GM18951 (cell line): ENCODE measurements at regions not wholly inside any gene's neighbourhood (a gene's known extent, or its start where the extent isn't known, plus 50 kb on each side); places are given as distances from the start of the nearest gene placed in this dataset.

Experiments used
- POLR2A ChIP-seq: IDR thresholded peaks from 4 replicates; pipeline ENCODE4 v1.6.1; 2011; ENCODE audit warnings: mild to moderate bottlenecking; ENCODE audit not compliant: insufficient read length, insufficient read depth; ENCODE audit errors: extremely low read depth
- in situ Hi-C: fragments of 300-500 bp; cut with MboI; formaldehyde crosslinking; loops from one replicate; pipeline ENCODE4 v1.12.0; 2022; ENCODE audit warnings: low sequenced_read_pairs, mixed read lengths, inconsistent platforms; ENCODE audit not compliant: unreplicated experiment

GRCh38 chr12:59839514-59839913 is 243.7 kb downstream of the SLC16A7 start:
- in situ Hi-C loops = loop anchor here (25.0 kb wide), 1 partner anchor 427 kb away; no protein-coding TSS in a partner anchor
- no peak for TF ChIP-seq POLR2A

- in situ Hi-C loops = loop anchor here (25.0 kb wide), 1 partner anchor 431 kb away; no protein-coding TSS in a partner anchor
- TF ChIP-seq POLR2A = no peak
Measured at GRCh38 chr12:59843260-59843843, 247.5 kb downstream of the SLC16A7 start.

GRCh38 chr12:59844750-59845149 is 248.9 kb downstream of the SLC16A7 start:
- no peak for TF ChIP-seq POLR2A
- in situ Hi-C loops = loop anchor here (25.0 kb wide), 1 partner anchor 432 kb away; no protein-coding TSS in a partner anchor

GRCh38 chr12:59845293-59845692 is 249.5 kb downstream of the SLC16A7 start:
- in situ Hi-C loops = loop anchor here (25.0 kb wide), 1 partner anchor 433 kb away; no protein-coding TSS in a partner anchor
- TF ChIP-seq POLR2A = no peak

GRCh38 chr12:59847127-59847526 is 251.3 kb downstream of the SLC16A7 start:
- no peak for TF ChIP-seq POLR2A
- in situ Hi-C loops = loop anchor here (25.0 kb wide), 1 partner anchor 435 kb away; no protein-coding TSS in a partner anchor

- no peak for TF ChIP-seq POLR2A
- in situ Hi-C loops = no loop called here
Measured at GRCh38 chr12:59850268-59850667, 254.4 kb downstream of the SLC16A7 start.

GRCh38 chr12:59858508-59859170 is 262.8 kb downstream of the SLC16A7 start:
- in situ Hi-C loops = no loop called here
- TF ChIP-seq POLR2A = no peak

- no peak for TF ChIP-seq POLR2A
- in situ Hi-C loops = no loop called here
Measured at GRCh38 chr12:59859171-59859510, 263.3 kb downstream of the SLC16A7 start.

- TF ChIP-seq POLR2A = no peak
- in situ Hi-C loops = no loop called here
Measured at GRCh38 chr12:59861635-59862034, 265.8 kb downstream of the SLC16A7 start.

GRCh38 chr12:59867055-59867454 is 271.2 kb downstream of the SLC16A7 start:
- no peak for TF ChIP-seq POLR2A
- in situ Hi-C loops = no loop called here

GRCh38 chr12:59867689-59868088 is 271.9 kb downstream of the SLC16A7 start:
- in situ Hi-C loops = no loop called here

GRCh38 chr12:59871779-59872178 is 275.9 kb downstream of the SLC16A7 start:
- in situ Hi-C loops = no loop called here
- TF ChIP-seq POLR2A = no peak

More at GRCh38 chr12:59867689-59868088, 271.9 kb downstream of the SLC16A7 start:
- no peak for TF ChIP-seq POLR2A

GRCh38 chr12:59873136-59873535 is 277.3 kb downstream of the SLC16A7 start:
- no peak for TF ChIP-seq POLR2A
- in situ Hi-C loops = no loop called here

- no peak for TF ChIP-seq POLR2A
- in situ Hi-C loops = no loop called here
Measured at GRCh38 chr12:59874781-59875180, 279.0 kb downstream of the SLC16A7 start.
